HG03196 (cell line): ENCODE measurements at regions not wholly inside any gene's neighbourhood (a gene's known extent, or its start where the extent isn't known, plus 50 kb on each side); places are given as distances from the start of the nearest gene placed in this dataset.
"Not testable (repeated sequence)": the region's sequence is repeated elsewhere in the genome, so short reads cannot be mapped to it uniquely, and the experiment has no call there.

ENCODE experiments used
- ATAC-seq: cut with Tn5 transposase; IDR thresholded peaks from one replicate; pipeline ENCODE4 v1.9.1; 2021; ENCODE audit not compliant: unreplicated experiment

- ATAC-seq = no peak
Measured at GRCh38 chr2:180840641-180841040, 139.8 kb upstream of the UBE2E3 start.

GRCh38 chr2:180829836-180830235, 150.6 kb upstream of the UBE2E3 start:
- ATAC-seq = no peak

- ATAC-seq = no peak
Measured at GRCh38 chr2:180829261-180829660, 151.1 kb upstream of the UBE2E3 start.

- no peak for ATAC-seq
Measured at GRCh38 chr2:180828756-180829155, 151.6 kb upstream of the UBE2E3 start.

GRCh38 chr2:180823546-180824141, 156.8 kb upstream of the UBE2E3 start:
- ATAC-seq = no peak

- no peak for ATAC-seq
Measured at GRCh38 chr2:180819106-180819505, 161.3 kb upstream of the UBE2E3 start.

GRCh38 chr2:180818700-180819099, 161.7 kb upstream of the UBE2E3 start:
- ATAC-seq = not testable (repeated sequence)

GRCh38 chr2:180799141-180799540, 181.3 kb upstream of the UBE2E3 start:
- no peak for ATAC-seq

- ATAC-seq = no peak
Measured at GRCh38 chr2:180790891-180791290, 189.5 kb upstream of the UBE2E3 start.

- ATAC-seq = no peak
Measured at GRCh38 chr2:180787330-180787729, 193.1 kb upstream of the UBE2E3 start.

GRCh38 chr2:180781276-180781675, 199.1 kb upstream of the UBE2E3 start:
- ATAC-seq = no peak

- ATAC-seq = no peak
Measured at GRCh38 chr2:180778291-180778690, 202.1 kb upstream of the UBE2E3 start.

GRCh38 chr2:180776921-180777320, 203.5 kb upstream of the UBE2E3 start:
- no peak for ATAC-seq

- no peak for ATAC-seq
Measured at GRCh38 chr2:180775711-180776110, 204.7 kb upstream of the UBE2E3 start.

GRCh38 chr2:180765316-180765715, 215.1 kb upstream of the UBE2E3 start:
- ATAC-seq = not testable (repeated sequence)

GRCh38 chr2:180763263-180763989, 217.0 kb upstream of the UBE2E3 start:
- ATAC-seq = no peak

GRCh38 chr2:180761224-180761623, 219.2 kb upstream of the UBE2E3 start:
- no peak for ATAC-seq

- ATAC-seq = no peak
Measured at GRCh38 chr2:180759631-180760030, 220.8 kb upstream of the UBE2E3 start.

GRCh38 chr2:180753809-180754761, 226.3 kb upstream of the UBE2E3 start:
- ATAC-seq = no peak

- no peak for ATAC-seq
Measured at GRCh38 chr2:180751306-180751920, 229.0 kb upstream of the UBE2E3 start.

- ATAC-seq = no peak
Measured at GRCh38 chr2:180747728-180748127, 232.7 kb upstream of the UBE2E3 start.
